ENCODE measurements at regions not wholly inside any gene's neighbourhood (a gene's known extent, or its start where the extent isn't known, plus 50 kb on each side); places are given as distances from the start of the nearest gene placed in this dataset.

GRCh38 chr20:58600756-58601155 lies 50.3 kb upstream of the STX16 start:
- intact Hi-C loops (cut with DNase I; ENCODE audit: low total_unique reads), result no loop called here
- Histone ChIP-seq H3K4me1 (no peaks in the 10 kb centered on the region), H3K27ac (no peak overlapping the region), H3K36me3 (no peaks in the 10 kb centered on the region), H3K9me3 (peaks cover 0 to 9% (median 0%) of the 10 kb centered on the region in 8 donors), H3K4me3 (no peak overlapping the region), H3K27me3 (replicated peaks in 1 of 7) (peaks cover 0 to 17% (median 0%) of the 10 kb centered on the region in 7 donors)
- 84 to 95% (median 89%) methylated on average over 4 of the region's 4 CpGs for WGBS, 5 donors
- TF ChIP-seq CTCF (IDR thresholded peaks at IDR 0.05 in 8 of 11, conservative IDR thresholded peaks at IDR 0.05 in 3 of 11) (no peak), POLR2AphosphoS5 (IDR thresholded peaks at IDR 0.05) (no peak), POLR2A (IDR thresholded peaks at IDR 0.05) (no peak)
- DNase-seq, result no peak

GRCh38 chr20:58599966-58600365 lies 51.1 kb upstream of the STX16 start:
- Histone ChIP-seq H3K4me3 (no peak overlapping the region), H3K4me1 (no peaks in the 10 kb centered on the region), H3K9me3 (peaks cover 0 to 9% (median 0%) of the 10 kb centered on the region in 8 donors), H3K27ac (no peak overlapping the region), H3K27me3 (replicated peaks in 1 of 7) (peaks cover 0 to 9% (median 0%) of the 10 kb centered on the region in 7 donors), H3K36me3 (no peaks in the 10 kb centered on the region)
- TF ChIP-seq POLR2AphosphoS5 (IDR thresholded peaks at IDR 0.05) (no peak), CTCF (IDR thresholded peaks at IDR 0.05 in 8 of 11, conservative IDR thresholded peaks at IDR 0.05 in 3 of 11) (no peak), POLR2A (IDR thresholded peaks at IDR 0.05) (no peak)
- 89 to 93% (median 92%) methylated on average over 10 of the region's 10 CpGs for WGBS, 5 donors
- intact Hi-C loops (cut with DNase I; ENCODE audit: low total_unique reads), result no loop called here
- DNase-seq, result peak; percentile 44

- Histone ChIP-seq H3K9me3 (peaks cover 0 to 9% (median 0%) of the 10 kb centered on the region in 8 donors), H3K27ac (no peak overlapping the region), H3K36me3 (no peaks in the 10 kb centered on the region), H3K4me1 (no peaks in the 10 kb centered on the region), H3K4me3 (no peak overlapping the region), H3K27me3 (replicated peaks in 1 of 7) (peaks cover 0 to 10% (median 0%) of the 10 kb centered on the region in 7 donors)
- TF ChIP-seq POLR2AphosphoS5 (IDR thresholded peaks at IDR 0.05), result no peak
- intact Hi-C loops (cut with DNase I; ENCODE audit: low total_unique reads), result no loop called here
- 71 to 85% (median 79%) methylated on average over 6 of the region's 6 CpGs for WGBS, 5 donors
- DNase-seq, result peak; percentile 34
Measured at GRCh38 chr20:58598211-58599015, 52.7 kb upstream of the STX16 start.

GRCh38 chr20:58597249-58597891 lies 53.7 kb upstream of the STX16 start:
- TF ChIP-seq CTCF (IDR thresholded peaks at IDR 0.05 in 8 of 11, conservative IDR thresholded peaks at IDR 0.05 in 3 of 11) (no peak), POLR2AphosphoS5 (IDR thresholded peaks at IDR 0.05) (no peak), POLR2A (IDR thresholded peaks at IDR 0.05) (no peak)
- Histone ChIP-seq H3K9me3 (peaks cover 0 to 5% (median 0%) of the 10 kb centered on the region in 8 donors), H3K27me3 (replicated peaks in 1 of 7) (peaks cover 0 to 14% (median 0%) of the 10 kb centered on the region in 7 donors), H3K36me3 (no peaks in the 10 kb centered on the region), H3K4me3 (no peak overlapping the region), H3K4me1 (no peaks in the 10 kb centered on the region), H3K27ac (no peak overlapping the region)
- peak; percentile 23 for DNase-seq
- intact Hi-C loops (cut with DNase I; ENCODE audit: low total_unique reads), result no loop called here
- WGBS, 5 donors, result 58 to 66% (median 60%) methylated on average over 18 of the region's 18 CpGs

All from spleen (tissue), 11 donors.